ENCODE measurements at regions not wholly inside any gene's neighbourhood (a gene's known extent, or its start where the extent isn't known, plus 50 kb on each side); places are given as distances from the start of the nearest gene placed in this dataset.

- TF ChIP-seq CTCF (IDR thresholded peaks at IDR 0.05) = no peak
- TF ChIP-seq POLR2A (IDR thresholded peaks at IDR 0.05) = no peak
Measured at GRCh38 chr7:53900856-53901528, 641.2 kb upstream of the VSTM2A start.

Measured in adrenal gland (tissue), 5 donors.